NCI-H2227 (cell line): ENCODE measurements at regions not wholly inside any gene's neighbourhood (a gene's known extent, or its start where the extent isn't known, plus 50 kb on each side); places are given as distances from the start of the nearest gene placed in this dataset.
"Not testable (repeated sequence)": the region's sequence is repeated elsewhere in the genome, so short reads cannot be mapped to it uniquely, and the experiment has no call there.

Experiments
- DNase-seq: peaks from one replicate; lab custom pipeline; 2025; ENCODE audit not compliant: unreplicated experiment; lab: John Stamatoyannopoulos, UW

GRCh38 chr2:111385226-111385957 lies 264.7 kb downstream of the BCL2L11 start:
- DNase-seq, result not testable (repeated sequence)

DNA sequence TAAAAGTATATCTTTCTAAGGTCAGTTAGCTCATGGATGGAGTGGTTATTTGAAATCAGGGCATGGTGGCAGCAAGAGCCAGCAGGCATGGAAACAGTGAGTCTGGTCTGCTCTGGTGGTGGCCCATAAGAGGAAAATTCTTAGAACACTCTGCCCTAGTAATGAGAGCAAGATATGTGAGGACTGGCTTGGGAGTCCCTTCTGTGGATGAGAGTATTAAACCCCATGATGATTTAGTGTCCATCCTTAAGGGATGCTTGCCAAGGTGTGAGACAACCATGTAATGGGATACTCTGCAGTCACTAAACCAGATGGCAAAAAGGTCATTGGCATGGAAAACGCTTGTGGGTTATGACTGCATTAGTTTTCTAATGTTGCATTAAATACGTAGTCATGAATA lies 269.9 kb downstream of the BCL2L11 start:
- DNase-seq, result not testable (repeated sequence)

GRCh38 chr2:111395350-111396128 lies 274.8 kb downstream of the BCL2L11 start:
- not testable (repeated sequence) for DNase-seq

DNA sequence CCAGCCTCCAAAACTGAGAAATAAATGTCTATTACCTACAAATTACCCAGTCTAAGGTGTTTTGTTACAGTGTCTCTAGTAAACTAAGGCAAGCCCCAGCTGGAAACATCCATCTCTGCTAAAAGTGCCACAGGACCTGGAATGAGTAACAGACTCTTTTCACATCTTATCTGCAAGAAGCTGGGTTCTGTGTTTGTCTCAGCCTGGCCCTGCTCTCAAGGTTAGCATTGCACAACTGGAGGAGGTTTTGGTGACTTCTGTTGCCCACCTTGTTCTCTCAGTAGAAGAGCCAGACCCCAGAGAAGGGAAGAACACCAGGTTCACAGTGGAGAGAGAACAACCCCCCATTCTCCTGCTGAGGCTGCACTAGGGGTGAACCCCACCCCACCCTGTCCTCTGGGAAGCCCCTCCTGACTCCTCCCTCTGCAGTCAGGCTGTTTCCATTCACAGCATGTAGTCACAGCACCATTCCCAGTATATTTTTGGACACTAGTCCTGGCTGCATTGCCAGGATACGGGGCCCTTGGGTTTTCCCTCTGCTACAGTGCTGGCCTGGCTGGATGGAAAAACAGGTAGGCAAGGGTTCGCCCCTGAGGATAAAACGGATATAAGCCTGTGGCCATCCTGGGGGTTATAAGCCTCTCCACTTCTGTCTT lies 280.0 kb downstream of the BCL2L11 start:
- DNase-seq, result not testable (repeated sequence)

DNA sequence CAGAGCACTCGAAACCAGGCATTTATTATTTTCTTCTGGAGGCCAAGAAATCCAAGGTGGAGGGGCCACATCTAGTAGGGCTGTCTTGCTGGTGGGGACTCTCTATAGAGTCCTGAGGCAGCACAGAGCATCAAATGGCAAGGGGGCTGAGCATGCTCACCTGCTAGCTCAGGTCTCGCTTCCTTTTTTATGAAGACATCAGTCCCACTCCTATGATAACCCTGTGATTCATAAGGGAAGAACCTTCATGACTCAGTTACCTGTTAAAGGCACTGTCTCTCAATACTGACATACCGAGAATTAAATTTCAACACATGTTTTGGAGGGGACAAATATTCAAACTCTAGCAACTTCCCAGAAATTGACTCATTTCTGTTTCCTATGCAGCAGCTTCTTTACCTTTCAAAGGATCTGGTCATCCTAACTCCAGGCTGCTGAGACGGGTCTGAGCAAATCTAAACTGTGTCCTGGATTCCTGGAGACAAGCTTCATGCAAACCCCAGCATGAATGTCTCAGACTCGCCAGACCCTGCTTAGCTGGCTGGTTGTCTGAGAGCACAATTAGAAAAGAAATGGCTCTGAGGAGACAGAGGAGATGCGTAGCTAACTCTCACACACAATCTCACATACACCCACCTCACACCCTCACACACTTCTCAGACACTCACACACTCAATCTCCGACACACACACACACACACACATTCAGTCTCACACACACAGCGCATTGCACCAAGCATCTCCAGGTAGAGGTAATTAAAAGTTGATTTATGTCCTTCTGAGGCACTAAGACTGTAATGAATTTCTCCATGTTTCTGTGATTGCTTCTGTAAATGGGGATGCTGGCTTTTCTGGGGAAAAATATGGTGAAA lies 280.8 kb downstream of the BCL2L11 start:
- DNase-seq, result not testable (repeated sequence)

- DNase-seq, result not testable (repeated sequence)
These were observed 281.7 kb downstream of the BCL2L11 start for GRCh38 chr2:111402450-111402849.

GRCh38 chr2:111403287-111403686 lies 282.6 kb downstream of the BCL2L11 start:
- not testable (repeated sequence) for DNase-seq

DNA sequence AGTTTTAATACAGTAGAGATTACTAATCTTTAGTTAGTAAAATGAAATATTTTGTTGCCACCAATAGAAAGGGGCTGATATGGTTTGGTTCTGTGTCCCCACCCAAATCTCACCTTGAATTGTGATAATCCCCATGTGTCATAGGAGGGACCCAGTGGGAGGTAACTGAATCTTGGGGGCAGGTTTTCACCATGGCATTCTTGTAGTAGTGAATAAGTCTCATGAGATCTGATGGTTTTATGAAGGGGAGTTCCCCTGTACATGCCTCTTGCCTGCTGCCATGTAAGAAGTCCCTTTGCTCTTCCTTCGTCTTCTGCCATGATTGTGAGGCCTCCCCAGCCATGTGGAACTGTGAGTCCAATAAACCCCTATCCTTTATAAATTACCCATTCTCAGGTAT lies 285.9 kb downstream of the BCL2L11 start:
- not testable (repeated sequence) for DNase-seq

DNA sequence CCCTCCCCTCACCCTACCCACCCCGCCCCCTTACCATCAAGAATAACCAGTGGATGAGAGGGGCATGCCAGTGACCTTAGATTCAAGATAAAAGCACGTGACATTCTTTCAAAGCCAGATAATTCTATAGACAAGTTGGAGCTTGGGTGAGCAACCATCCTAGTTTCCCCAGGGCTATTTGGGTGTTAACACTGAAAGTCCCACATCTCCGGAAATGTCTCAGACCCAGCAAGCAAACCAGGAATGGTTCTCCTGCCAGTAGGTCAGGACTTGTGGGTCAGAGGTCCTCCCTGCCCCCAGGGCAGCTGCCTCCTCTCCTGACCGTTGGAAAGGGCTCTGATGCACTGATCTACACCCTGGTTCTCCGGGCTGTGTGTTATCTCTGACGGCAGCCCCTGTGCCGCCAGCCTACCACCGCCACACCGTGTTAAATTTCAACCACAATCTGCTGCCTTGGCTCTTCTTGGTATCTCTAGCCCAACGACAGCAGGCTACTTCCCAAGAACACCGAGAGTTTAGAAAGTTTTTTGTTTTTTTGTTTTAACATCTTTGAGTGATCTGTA lies 287.0 kb downstream of the BCL2L11 start:
- DNase-seq, result not testable (repeated sequence)

GRCh38 chr2:111410868-111411406 lies 290.2 kb downstream of the BCL2L11 start:
- DNase-seq, result not testable (repeated sequence)

DNA sequence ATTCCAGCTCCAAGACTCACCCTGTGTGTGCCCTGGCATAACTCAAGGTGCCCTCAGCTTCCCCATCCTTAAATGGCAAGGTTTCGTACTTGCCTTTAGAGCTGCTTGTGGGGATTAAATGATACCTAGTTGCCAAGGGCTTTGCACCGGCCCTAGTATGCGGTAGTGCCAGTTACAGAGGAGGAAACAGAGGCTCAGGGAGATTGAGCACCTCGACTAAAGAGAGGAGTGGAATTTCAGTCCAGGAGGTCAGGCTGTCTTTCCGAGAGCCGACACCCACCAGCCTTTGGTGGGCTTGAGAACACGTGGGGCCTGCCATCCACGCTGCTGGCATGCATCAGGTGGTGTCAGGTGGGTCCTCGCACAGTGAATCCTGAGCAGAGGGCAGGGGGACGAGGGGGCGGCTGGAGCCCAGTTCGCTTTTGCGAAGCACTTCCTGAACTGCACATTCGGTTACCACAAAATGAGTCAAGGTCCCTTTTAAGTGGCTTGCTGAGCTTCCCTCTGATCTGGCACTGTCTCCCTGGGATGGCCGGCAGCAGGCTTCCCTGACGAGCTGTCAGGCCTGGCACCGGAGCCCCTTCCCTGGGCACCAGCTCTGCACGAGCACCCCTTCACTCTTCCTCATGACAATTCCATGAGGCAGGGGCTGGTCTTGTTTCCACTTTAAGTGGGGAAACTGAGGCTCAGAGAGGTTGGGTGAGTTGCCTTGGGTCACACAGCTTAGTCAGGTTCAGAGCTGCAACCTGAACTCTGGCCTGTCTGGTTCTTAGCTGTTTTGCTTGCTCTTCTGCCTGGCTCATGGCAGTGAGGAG lies 291.4 kb downstream of the BCL2L11 start:
- not testable (repeated sequence) for DNase-seq

GRCh38 chr2:111412841-111413650 lies 292.3 kb downstream of the BCL2L11 start:
- not testable (repeated sequence) for DNase-seq

- DNase-seq, result not testable (repeated sequence)
These were observed 293.2 kb downstream of the BCL2L11 start for GRCh38 chr2:111413950-111414349.

- DNase-seq, result not testable (repeated sequence)
These were observed 295.3 kb downstream of the BCL2L11 start for GRCh38 chr2:111415765-111416743.

DNA sequence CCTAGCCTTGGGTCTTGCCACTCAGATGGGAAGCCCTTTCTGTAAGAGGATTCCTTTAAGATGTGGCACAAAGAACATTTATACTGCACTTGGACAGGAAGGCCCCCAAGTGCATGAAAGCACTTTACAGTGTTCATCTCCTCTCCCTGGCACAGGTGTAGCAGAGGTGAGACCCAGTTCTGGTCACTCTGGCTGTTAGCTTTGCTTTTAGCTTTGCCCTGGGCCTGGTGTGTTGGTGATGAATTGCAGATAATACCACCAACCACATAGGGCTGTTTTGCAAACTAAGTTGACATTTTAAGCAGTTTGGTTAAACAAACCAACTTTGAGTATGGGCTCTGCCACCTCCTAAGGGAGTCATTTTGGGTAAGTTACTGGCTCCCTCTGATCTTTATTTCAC lies 296.3 kb downstream of the BCL2L11 start:
- not testable (repeated sequence) for DNase-seq

DNA sequence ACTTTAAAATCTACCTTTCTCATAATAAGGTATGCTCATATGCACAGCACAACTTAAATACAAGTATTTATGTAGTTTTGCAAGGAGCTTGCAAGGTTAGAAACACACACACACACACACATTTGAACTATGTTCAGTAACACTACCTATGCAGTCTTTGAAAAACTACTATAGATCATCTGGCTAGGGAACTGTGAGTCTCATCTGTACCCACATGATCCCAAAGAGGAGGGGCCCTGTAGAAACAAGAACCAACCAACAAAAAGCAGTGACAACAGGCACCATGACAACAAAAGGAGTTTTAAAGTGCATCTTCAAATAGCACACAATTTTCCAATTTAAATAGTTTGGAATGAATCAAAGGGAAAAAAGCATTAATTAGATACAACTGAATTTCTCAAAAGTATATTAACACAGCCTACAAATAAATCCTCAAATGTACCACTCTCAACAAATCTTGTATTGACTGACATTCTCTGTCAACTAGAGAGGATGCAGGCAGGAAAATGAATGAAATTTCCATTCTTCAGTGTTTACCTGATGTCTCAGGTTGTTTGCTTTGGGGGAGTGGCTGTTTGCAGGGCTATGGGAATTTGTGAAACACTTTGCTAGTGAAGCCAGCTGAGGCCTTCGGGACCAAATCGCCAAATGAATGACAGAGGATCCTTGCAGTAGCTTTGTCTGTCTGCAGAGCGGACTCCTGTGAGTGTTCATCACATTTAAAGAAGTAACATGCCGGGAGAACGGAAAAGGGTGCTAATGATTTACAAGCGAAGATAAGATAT lies 297.6 kb downstream of the BCL2L11 start:
- DNase-seq, result not testable (repeated sequence)
